Spleen (tissue), 11 donors: ENCODE measurements at regions not wholly inside any gene's neighbourhood (a gene's known extent, or its start where the extent isn't known, plus 50 kb on each side); places are given as distances from the start of the nearest gene placed in this dataset.

Experiments
- DNase-seq: peaks from one replicate; pipeline ENCODE4 v3.0.0-alpha.2; 2020
- H3K27ac ChIP-seq, 8 donors: fragments of 200-600 bp; sonication (generic) in 7 of 8; 1 replicate in 4 of 8; 2 replicates in 4 of 8; pipeline versions ENCODE4 v1.5.0 to v1.8.0; 2016 to 2021; ENCODE audit warnings: inconsistent platforms in 4 of 8, mild to moderate bottlenecking in 4 of 8, moderate library complexity in 1 of 8
- H3K27me3 ChIP-seq, 7 donors: fragments of 200-600 bp; sonication (generic) in 6 of 7; replicated peaks in 1 of 7; 1 replicate in 4 of 7; 2 replicates in 3 of 7; pipeline versions ENCODE4 v1.5.0 to v1.8.0; 2016 to 2021; ENCODE audit warnings: inconsistent platforms in 3 of 7, mild to moderate bottlenecking in 1 of 7
- H3K36me3 ChIP-seq, 6 donors: fragments of 200-600 bp; sonication (generic) in 5 of 6; 1 replicate in 4 of 6; 2 replicates in 2 of 6; pipeline versions ENCODE4 v1.5.0 to v1.8.0; 2016 to 2021; ENCODE audit warnings: inconsistent platforms in 2 of 6
- H3K4me1 ChIP-seq, 6 donors: fragments of 200-600 bp; sonication (generic) in 5 of 6; 1 replicate in 3 of 6; 2 replicates in 3 of 6; pipeline versions ENCODE4 v1.5.0 to v1.8.0; 2016 to 2021; ENCODE audit warnings: inconsistent platforms in 3 of 6
- H3K4me3 ChIP-seq, 8 donors: fragments of 200-600 bp; sonication (generic) in 7 of 8; 1 replicate in 4 of 8; 2 replicates in 4 of 8; pipeline versions ENCODE4 v1.5.0 to v1.8.0; 2016 to 2021; ENCODE audit warnings: inconsistent platforms in 4 of 8, mild to moderate bottlenecking in 4 of 8, moderate library complexity in 2 of 8
- H3K9me3 ChIP-seq, 8 donors: fragments of 200-600 bp; sonication (generic) in 7 of 8; 1 replicate in 4 of 8; 2 replicates in 4 of 8; pipeline versions ENCODE4 v1.5.0 to v1.8.0; 2016 to 2021; ENCODE audit warnings: inconsistent platforms in 4 of 8
- CTCF ChIP-seq, 11 experiments: fragments of 200-600 bp in 7 of 11; fragments of 450-650 bp in 4 of 11; sonication (generic) in 4 of 11; IDR thresholded peaks in 8 of 11; conservative IDR thresholded peaks in 3 of 11; 1 replicate in 7 of 11; 2 replicates in 4 of 11; pipeline versions ENCODE4 v1.4.0 to v1.8.0; 2016 to 2021; ENCODE audit warnings: antibody characterized with exemption in 11 of 11, inconsistent platforms in 4 of 11, mild to moderate bottlenecking in 1 of 11
- POLR2A ChIP-seq, 3 donors: fragments of 450-650 bp; IDR thresholded peaks; one replicate each; pipeline ENCODE4 v1.5.1; 2017; ENCODE audit warnings: antibody characterized with exemption in 3 of 3, mild to moderate bottlenecking in 1 of 3
- POLR2AphosphoS5 ChIP-seq, 3 donors: sonication (generic); formaldehyde crosslinking; IDR thresholded peaks; one replicate each; pipeline ENCODE4 v1.5.1; 2017; ENCODE audit warnings: antibody characterized with exemption in 3 of 3
- WGBS, 5 donors: extraction: QIAGEN DNeasy Blood & Tissue Kit in 3 of 5; methylation state at CpG; one replicate each; pipeline versions ENCODE4 v1.1.5 to v1.1.7; 2013 to 2018; 5-methylcytosine and 5-hydroxymethylcytosine counted together
- intact Hi-C: fragments of 100-400 bp; cut with DNase I; formaldehyde crosslinking; loops from one replicate; pipeline ENCODE4 v1.15.0; 2023; ENCODE audit warnings: low total_unique reads
- donor health status: healthy with polysubstance abuse.
- donor health status: DM: no; HTN: no; CAD: no; lungs with moderate emphysema.
- donor health status: DM: no; HTN: no; CAD: no.
- donor health status: Bipolar disorder and iron deficiency.
- donor health status: healthy.
- donor health status: DM: no; HTN: no; CAD: no.
- donor health status: DM: yes; HTN: yes; CAD: no.

GRCh38 chrX:43314525-43314924, 341.6 kb upstream of the MAOA start:
- Histone ChIP-seq H3K27ac (no peak overlapping the region), H3K27me3 (peaks cover 0 to 3% (median 0%) of the 10 kb centered on the region in 7 donors), H3K36me3 (no peaks in the 10 kb centered on the region), H3K4me1 (no peaks in the 10 kb centered on the region), H3K4me3 (no peak overlapping the region), H3K9me3 (no peaks in the 10 kb centered on the region)
- DNase-seq, result no peak
- TF ChIP-seq CTCF (IDR thresholded peaks at IDR 0.05 in 8 of 11, conservative IDR thresholded peaks at IDR 0.05 in 3 of 11), result no peak
- 66 to 92% (median 85%) methylated on average over 3 of the region's 3 CpGs for WGBS, 5 donors
- intact Hi-C loops, result no loop called here

- Histone ChIP-seq H3K4me3 (no peak overlapping the region), H3K27me3 (peaks cover 0 to 3% (median 0%) of the 10 kb centered on the region in 7 donors), H3K9me3 (no peaks in the 10 kb centered on the region), H3K36me3 (no peaks in the 10 kb centered on the region), H3K27ac (no peak overlapping the region), H3K4me1 (no peaks in the 10 kb centered on the region)
- intact Hi-C loops, result no loop called here
- DNase-seq, result no peak
- TF ChIP-seq POLR2AphosphoS5 (IDR thresholded peaks at IDR 0.05), result no peak
- no peak for TF ChIP-seq CTCF (IDR thresholded peaks at IDR 0.05 in 8 of 11, conservative IDR thresholded peaks at IDR 0.05 in 3 of 11)
- TF ChIP-seq POLR2A (IDR thresholded peaks at IDR 0.05), result no peak
- 65 to 96% (median 81%) methylated on average over 4 of the region's 4 CpGs for WGBS, 5 donors
Observed at GRCh38 chrX:43315622-43316021, 340.5 kb upstream of the MAOA start.

- no peak overlapping the region for H3K27ac ChIP-seq
- TF ChIP-seq CTCF (IDR thresholded peaks at IDR 0.05 in 8 of 11, conservative IDR thresholded peaks at IDR 0.05 in 3 of 11) (no peak), POLR2AphosphoS5 (IDR thresholded peaks at IDR 0.05) (no peak), POLR2A (IDR thresholded peaks at IDR 0.05) (no peak)
- H3K36me3 ChIP-seq, result no peaks in the 10 kb centered on the region
- no peaks in the 10 kb centered on the region for H3K4me1 ChIP-seq
- no peak overlapping the region for H3K4me3 ChIP-seq
- H3K9me3 ChIP-seq, result peaks cover 0 to 4% (median 0%) of the 10 kb centered on the region in 8 donors
- H3K27me3 ChIP-seq, result peaks cover 0 to 3% (median 0%) of the 10 kb centered on the region in 7 donors
- WGBS, 5 donors, result 71 to 91% (median 75%) methylated on average over 2 of the region's 2 CpGs
- intact Hi-C loops, result no loop called here
- DNase-seq, result no peak
Observed at GRCh38 chrX:43316146-43316545, 340.0 kb upstream of the MAOA start.

GRCh38 chrX:43317378-43317777, 338.7 kb upstream of the MAOA start:
- intact Hi-C loops, result no loop called here
- WGBS, 5 donors, result 70 to 94% (median 88%) methylated on average over 1 of the region's 1 CpG
- no peak overlapping the region for H3K27ac ChIP-seq
- no peaks in the 10 kb centered on the region for H3K36me3 ChIP-seq
- no peak overlapping the region for H3K4me3 ChIP-seq
- TF ChIP-seq CTCF (IDR thresholded peaks at IDR 0.05 in 8 of 11, conservative IDR thresholded peaks at IDR 0.05 in 3 of 11) (no peak), POLR2AphosphoS5 (IDR thresholded peaks at IDR 0.05) (no peak), POLR2A (IDR thresholded peaks at IDR 0.05) (no peak)
- DNase-seq, result no peak
- H3K27me3 ChIP-seq, result peaks cover 0 to 3% (median 0%) of the 10 kb centered on the region in 7 donors
- no peaks in the 10 kb centered on the region for H3K4me1 ChIP-seq
- H3K9me3 ChIP-seq, result peaks cover 0 to 4% (median 0%) of the 10 kb centered on the region in 8 donors
